NCI-H2227 treated with DMSO at 0.1 percent for 48 hours (cell line): ENCODE measurements at regions not wholly inside any gene's neighbourhood (a gene's known extent, or its start where the extent isn't known, plus 50 kb on each side); places are given as distances from the start of the nearest gene placed in this dataset.
"Not testable (repeated sequence)": the region's sequence is repeated elsewhere in the genome, so short reads cannot be mapped to it uniquely, and the experiment has no call there.

Experiments
- DNase-seq: peaks from one replicate; lab custom pipeline; 2025; lab: John Stamatoyannopoulos, UW

- no peak for DNase-seq
Observed at GRCh38 chr22:34599567-34599966, 466.4 kb upstream of the ISX start.

GRCh38 chr22:34604312-34604711 lies 461.6 kb upstream of the ISX start:
- DNase-seq = no peak

GRCh38 chr22:34608106-34608505 lies 457.9 kb upstream of the ISX start:
- DNase-seq = no peak

- no peak for DNase-seq
Observed at GRCh38 chr22:34608540-34609115, 457.3 kb upstream of the ISX start.

- no peak for DNase-seq
Observed at GRCh38 chr22:34609646-34610045, 456.3 kb upstream of the ISX start.

GRCh38 chr22:34620161-34620560 lies 445.8 kb upstream of the ISX start:
- no peak for DNase-seq

- no peak for DNase-seq
Observed at GRCh38 chr22:34620832-34621231, 445.1 kb upstream of the ISX start.

- DNase-seq = no peak
Observed at GRCh38 chr22:34622602-34623001, 443.4 kb upstream of the ISX start.

GRCh38 chr22:34623580-34623979 lies 442.4 kb upstream of the ISX start:
- DNase-seq = no peak

GRCh38 chr22:34625892-34626291 lies 440.1 kb upstream of the ISX start:
- DNase-seq = not testable (repeated sequence)

GRCh38 chr22:34638128-34638527 lies 427.8 kb upstream of the ISX start:
- DNase-seq = peak; percentile 1

GRCh38 chr22:34639911-34640310 lies 426.0 kb upstream of the ISX start:
- no peak for DNase-seq

GRCh38 chr22:34645375-34645774 lies 420.6 kb upstream of the ISX start:
- no peak for DNase-seq

GRCh38 chr22:34669001-34669400 lies 397.0 kb upstream of the ISX start:
- no peak for DNase-seq

GRCh38 chr22:34683031-34683430 lies 382.9 kb upstream of the ISX start:
- not testable (repeated sequence) for DNase-seq

GRCh38 chr22:34684278-34684677 lies 381.7 kb upstream of the ISX start:
- not testable (repeated sequence) for DNase-seq

- no peak for DNase-seq
Observed at GRCh38 chr22:34687116-34687515, 378.8 kb upstream of the ISX start.

GRCh38 chr22:34688825-34689224 lies 377.1 kb upstream of the ISX start:
- no peak for DNase-seq

GRCh38 chr22:34696557-34696956 lies 369.4 kb upstream of the ISX start:
- DNase-seq = no peak

GRCh38 chr22:34702279-34702678 lies 363.7 kb upstream of the ISX start:
- no peak for DNase-seq

GRCh38 chr22:34709641-34710040 lies 356.3 kb upstream of the ISX start:
- no peak for DNase-seq

- DNase-seq = no peak
Observed at GRCh38 chr22:34722901-34723300, 343.1 kb upstream of the ISX start.

GRCh38 chr22:34736081-34736480 lies 329.9 kb upstream of the ISX start:
- no peak for DNase-seq

GRCh38 chr22:34738661-34739400 lies 327.1 kb upstream of the ISX start:
- DNase-seq = no peak
